ENCODE measurements at regions not wholly inside any gene's neighbourhood (a gene's known extent, or its start where the extent isn't known, plus 50 kb on each side); places are given as distances from the start of the nearest gene placed in this dataset.

DNA sequence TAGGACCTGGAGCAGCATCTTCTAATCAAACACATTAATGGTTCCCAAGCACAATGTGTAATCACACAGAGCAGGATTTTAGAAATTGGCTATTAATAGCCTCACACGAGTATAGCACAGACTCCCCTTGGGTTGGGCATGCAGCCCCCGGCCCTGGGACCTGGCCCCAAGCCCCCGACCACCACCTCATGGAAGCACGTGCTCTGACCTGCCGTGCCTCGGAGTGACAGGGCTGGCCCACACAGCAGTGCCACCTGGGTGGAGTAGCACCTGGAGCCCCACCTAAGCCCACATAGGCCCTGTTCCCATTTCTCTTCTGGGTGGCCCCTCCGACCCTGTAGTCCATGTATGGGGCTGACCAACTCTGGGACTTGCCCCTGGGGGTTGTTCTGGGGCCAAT is 171.8 kb downstream of the TTLL2 start:
- Histone ChIP-seq H3K27ac (no peak overlapping the region), H3K4me3 (no peak overlapping the region), H3K9me3 (no peaks in the 10 kb centered on the region), H3K36me3 (no peaks in the 10 kb centered on the region), H3K4me1 (ENCODE audit: control insufficient read depth in 1 of 2, low read depth in 2 of 2) (peaks cover 0 to 13% of the 10 kb centered on the region in 2 donors), H3K27me3 (replicated peaks; ENCODE audit: insufficient read depth) (no peaks in the 10 kb centered on the region)
- TF ChIP-seq, protein P1, sequence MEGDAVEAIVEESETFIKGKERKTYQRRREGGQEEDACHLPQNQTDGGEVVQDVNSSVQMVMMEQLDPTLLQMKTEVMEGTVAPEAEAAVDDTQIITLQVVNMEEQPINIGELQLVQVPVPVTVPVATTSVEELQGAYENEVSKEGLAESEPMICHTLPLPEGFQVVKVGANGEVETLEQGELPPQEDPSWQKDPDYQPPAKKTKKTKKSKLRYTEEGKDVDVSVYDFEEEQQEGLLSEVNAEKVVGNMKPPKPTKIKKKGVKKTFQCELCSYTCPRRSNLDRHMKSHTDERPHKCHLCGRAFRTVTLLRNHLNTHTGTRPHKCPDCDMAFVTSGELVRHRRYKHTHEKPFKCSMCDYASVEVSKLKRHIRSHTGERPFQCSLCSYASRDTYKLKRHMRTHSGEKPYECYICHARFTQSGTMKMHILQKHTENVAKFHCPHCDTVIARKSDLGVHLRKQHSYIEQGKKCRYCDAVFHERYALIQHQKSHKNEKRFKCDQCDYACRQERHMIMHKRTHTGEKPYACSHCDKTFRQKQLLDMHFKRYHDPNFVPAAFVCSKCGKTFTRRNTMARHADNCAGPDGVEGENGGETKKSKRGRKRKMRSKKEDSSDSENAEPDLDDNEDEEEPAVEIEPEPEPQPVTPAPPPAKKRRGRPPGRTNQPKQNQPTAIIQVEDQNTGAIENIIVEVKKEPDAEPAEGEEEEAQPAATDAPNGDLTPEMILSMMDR (IDR thresholded peaks at IDR 0.05): no peak
- ATAC-seq (ENCODE audit: insufficient number of reproducible peaks, low FRiP score, low read depth): no peak
- DNase-seq (ENCODE audit: low spot score): no peak

DNA sequence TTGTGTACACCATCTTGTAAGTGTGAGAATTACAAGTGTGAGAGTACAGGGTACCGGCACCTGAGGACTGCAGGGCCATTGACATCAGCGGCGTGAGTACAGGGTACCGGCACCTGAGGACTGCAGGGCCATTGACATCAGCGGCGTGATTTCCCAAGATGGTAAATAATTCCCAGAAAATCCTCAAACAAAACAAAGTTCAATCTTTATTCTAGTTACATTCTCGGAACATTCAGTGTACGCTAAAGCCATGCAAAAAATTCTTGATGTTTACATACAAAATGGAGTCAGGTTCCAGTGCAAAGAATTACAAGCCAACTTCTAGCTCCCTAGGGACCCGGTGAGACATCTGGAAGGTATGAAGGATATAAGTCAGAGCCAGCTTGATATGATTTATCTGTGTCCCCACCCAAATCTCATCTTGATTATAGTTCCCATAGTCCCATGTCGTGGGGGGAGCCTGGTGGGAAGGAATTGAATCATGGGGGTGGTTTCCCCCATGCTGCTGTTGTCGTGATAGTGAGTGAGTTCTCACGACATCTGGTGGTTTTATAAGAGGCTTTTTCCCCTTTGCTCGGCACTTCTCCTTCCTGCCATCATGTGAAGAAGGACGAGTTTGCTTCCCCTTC is 172.7 kb downstream of the TTLL2 start:
- Histone ChIP-seq H3K36me3 (no peaks in the 10 kb centered on the region), H3K27me3 (replicated peaks; ENCODE audit: insufficient read depth) (no peaks in the 10 kb centered on the region), H3K9me3 (no peaks in the 10 kb centered on the region), H3K4me3 (no peak overlapping the region), H3K4me1 (ENCODE audit: control insufficient read depth in 1 of 2, low read depth in 2 of 2) (peaks cover 0 to 13% of the 10 kb centered on the region in 2 donors), H3K27ac (no peak overlapping the region)
- ATAC-seq (ENCODE audit: insufficient number of reproducible peaks, low FRiP score, low read depth) (no peak), DNase-seq (ENCODE audit: low spot score) (no peak)
- TF ChIP-seq, protein P1 (IDR thresholded peaks at IDR 0.05): no peak

DNA sequence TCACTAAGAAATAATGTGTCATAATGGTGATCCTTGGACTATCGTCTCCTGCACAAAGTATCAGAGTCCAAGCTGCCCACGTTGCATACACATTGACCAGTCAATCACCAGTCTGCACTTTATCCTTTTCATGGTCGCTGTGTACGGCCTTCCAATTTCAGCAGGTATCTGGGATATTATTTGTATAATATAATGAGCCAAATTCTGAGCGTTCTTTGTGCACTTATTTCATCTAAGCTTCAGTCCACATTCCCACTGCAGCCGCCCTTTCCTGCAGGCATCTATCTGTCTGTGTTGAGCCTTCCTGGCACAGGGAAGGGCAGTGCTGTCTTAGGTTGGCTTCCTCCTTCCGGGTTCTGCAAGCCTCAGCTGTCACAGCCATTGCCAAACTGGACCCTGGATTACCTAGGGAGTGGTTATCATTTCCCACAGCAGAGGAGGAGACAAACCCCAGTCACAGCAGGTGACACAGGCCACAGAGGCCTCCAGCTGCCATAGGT is 174.3 kb downstream of the TTLL2 start:
- H3K27ac ChIP-seq: no peak overlapping the region
- no peak overlapping the region for H3K4me3 ChIP-seq
- TF ChIP-seq, protein P1 (IDR thresholded peaks at IDR 0.05): no peak
- H3K9me3 ChIP-seq: no peaks in the 10 kb centered on the region
- no peak for ATAC-seq (ENCODE audit: insufficient number of reproducible peaks, low FRiP score, low read depth)
- peaks cover 0 to 13% of the 10 kb centered on the region in 2 donors for H3K4me1 ChIP-seq (ENCODE audit: control insufficient read depth in 1 of 2, low read depth in 2 of 2)
- DNase-seq (ENCODE audit: low spot score): no peak
- H3K36me3 ChIP-seq: no peaks in the 10 kb centered on the region
- H3K27me3 ChIP-seq (replicated peaks; ENCODE audit: insufficient read depth): no peaks in the 10 kb centered on the region

DNA sequence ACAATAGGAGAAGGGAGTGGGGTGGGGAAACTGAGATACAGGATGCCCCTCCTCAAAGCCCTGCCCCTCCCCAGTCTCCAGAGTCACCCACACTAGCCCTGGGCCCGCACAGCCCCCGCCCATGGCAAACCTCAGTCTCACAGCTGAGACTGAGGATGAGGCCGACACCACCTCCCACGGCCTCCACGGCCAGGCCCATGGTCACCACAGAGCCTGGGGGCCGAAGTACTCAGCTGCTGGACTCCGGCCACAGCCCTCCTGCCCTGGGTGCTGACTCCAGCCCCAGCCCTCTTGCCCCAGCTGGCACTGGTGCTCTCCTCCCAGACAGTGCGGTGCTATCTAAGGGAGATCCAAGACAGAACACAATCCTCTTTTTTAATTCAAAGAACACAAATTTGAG is 176.1 kb downstream of the TTLL2 start:
- ATAC-seq (ENCODE audit: insufficient number of reproducible peaks, low FRiP score, low read depth) (no peak), DNase-seq (ENCODE audit: low spot score) (no peak)
- Histone ChIP-seq H3K27me3 (replicated peaks; ENCODE audit: insufficient read depth) (no peaks in the 10 kb centered on the region), H3K36me3 (no peaks in the 10 kb centered on the region), H3K27ac (no peak overlapping the region), H3K9me3 (no peaks in the 10 kb centered on the region), H3K4me1 (ENCODE audit: control insufficient read depth in 1 of 2, low read depth in 2 of 2) (peaks cover 0 to 4% of the 10 kb centered on the region in 2 donors), H3K4me3 (no peak overlapping the region)
- TF ChIP-seq, protein P1 (IDR thresholded peaks at IDR 0.05): no peak

DNA sequence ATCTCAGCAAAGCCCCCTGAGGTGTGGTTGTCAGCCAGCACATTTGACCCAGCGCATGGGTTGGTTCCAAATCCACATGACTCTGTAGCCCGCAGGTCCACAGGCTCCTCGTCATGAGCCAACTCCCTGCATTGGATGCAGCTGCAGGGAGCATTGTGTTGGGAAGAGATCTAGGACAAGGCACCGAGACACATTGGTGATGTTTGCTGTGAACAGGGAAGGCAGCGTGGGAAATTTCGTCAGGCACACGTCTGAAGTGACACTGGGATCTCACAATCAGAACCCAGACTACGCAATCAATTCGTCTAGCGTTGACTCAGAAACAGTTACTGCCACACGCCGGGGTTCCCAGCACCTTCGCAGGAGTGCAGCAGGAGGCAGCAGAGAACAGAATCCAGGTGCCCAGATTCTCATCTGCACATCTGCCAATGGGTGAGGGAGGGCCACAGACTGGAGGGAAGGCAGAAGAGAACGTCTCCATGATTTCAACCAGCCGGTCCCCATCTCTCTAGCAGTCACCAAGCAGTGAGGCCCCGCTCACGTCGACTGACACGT is 177.0 kb downstream of the TTLL2 start:
- H3K4me1 ChIP-seq (ENCODE audit: control insufficient read depth in 1 of 2, low read depth in 2 of 2): no peaks in the 10 kb centered on the region
- H3K27me3 ChIP-seq (replicated peaks; ENCODE audit: insufficient read depth): no peaks in the 10 kb centered on the region
- no peaks in the 10 kb centered on the region for H3K36me3 ChIP-seq
- ATAC-seq (ENCODE audit: insufficient number of reproducible peaks, low FRiP score, low read depth): no peak
- H3K27ac ChIP-seq: no peak overlapping the region
- TF ChIP-seq, protein P1 (IDR thresholded peaks at IDR 0.05): no peak
- no peaks in the 10 kb centered on the region for H3K9me3 ChIP-seq
- no peak overlapping the region for H3K4me3 ChIP-seq
- no peak for DNase-seq (ENCODE audit: low spot score)
